ENCODE measurements at regions not wholly inside any gene's neighbourhood (a gene's known extent, or its start where the extent isn't known, plus 50 kb on each side); places are given as distances from the start of the nearest gene placed in this dataset.

DNA sequence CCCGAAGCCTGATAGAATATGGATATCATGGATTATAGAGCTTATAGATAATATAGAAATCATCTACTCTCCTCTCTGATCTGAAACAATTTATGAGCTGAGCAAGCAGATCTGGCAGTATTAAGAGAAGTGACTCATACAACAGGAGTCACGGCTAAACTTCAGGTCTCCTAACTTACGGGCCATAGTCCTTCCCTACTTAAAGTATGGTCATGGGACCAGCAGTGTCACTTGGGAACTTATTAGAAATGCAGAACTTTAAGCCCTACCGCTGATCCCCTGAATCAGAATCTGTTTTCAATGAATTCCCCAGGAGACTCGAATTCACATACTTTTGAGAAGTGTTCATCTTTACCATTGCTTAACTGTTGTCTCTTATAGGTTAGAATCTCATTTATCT is 195.7 kb upstream of the FANCL start:
- WGBS, 2 donors: 84 to 90% methylated on average over 5 of the region's 5 CpGs
- DNase-seq (no peak), ATAC-seq (no peak)
- H3K9me3 ChIP-seq: no peaks in the 10 kb centered on the region
- TF ChIP-seq, protein P1, sequence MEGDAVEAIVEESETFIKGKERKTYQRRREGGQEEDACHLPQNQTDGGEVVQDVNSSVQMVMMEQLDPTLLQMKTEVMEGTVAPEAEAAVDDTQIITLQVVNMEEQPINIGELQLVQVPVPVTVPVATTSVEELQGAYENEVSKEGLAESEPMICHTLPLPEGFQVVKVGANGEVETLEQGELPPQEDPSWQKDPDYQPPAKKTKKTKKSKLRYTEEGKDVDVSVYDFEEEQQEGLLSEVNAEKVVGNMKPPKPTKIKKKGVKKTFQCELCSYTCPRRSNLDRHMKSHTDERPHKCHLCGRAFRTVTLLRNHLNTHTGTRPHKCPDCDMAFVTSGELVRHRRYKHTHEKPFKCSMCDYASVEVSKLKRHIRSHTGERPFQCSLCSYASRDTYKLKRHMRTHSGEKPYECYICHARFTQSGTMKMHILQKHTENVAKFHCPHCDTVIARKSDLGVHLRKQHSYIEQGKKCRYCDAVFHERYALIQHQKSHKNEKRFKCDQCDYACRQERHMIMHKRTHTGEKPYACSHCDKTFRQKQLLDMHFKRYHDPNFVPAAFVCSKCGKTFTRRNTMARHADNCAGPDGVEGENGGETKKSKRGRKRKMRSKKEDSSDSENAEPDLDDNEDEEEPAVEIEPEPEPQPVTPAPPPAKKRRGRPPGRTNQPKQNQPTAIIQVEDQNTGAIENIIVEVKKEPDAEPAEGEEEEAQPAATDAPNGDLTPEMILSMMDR (IDR thresholded peaks at IDR 0.05): no peak
- intact Hi-C loops (cut with DNase I): no loop called here
- H3K4me1 ChIP-seq: no peaks in the 10 kb centered on the region
- no peak overlapping the region for H3K27ac ChIP-seq
- H3K36me3 ChIP-seq: no peaks in the 10 kb centered on the region
- H3K4me3 ChIP-seq: no peak overlapping the region
- no peaks in the 10 kb centered on the region for H3K27me3 ChIP-seq

DNA sequence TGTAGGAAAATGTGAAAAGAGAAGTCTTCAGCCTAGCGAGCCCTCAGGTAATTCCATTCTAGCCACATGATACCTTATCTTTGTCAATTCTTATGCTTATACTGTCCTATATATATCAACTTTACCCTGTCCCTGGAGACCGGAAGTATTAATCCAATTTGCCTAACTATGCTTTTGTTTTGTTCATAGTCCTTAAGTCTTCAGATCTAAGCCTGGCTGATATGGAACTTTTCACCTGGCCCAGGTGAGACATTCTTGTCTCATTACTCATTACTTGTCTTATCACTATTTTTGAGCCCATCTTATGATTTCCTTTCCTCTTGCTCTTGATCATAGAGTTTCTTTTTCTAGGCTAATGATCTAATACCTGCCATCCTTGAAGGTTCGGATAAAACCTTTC is 194.1 kb upstream of the FANCL start:
- Histone ChIP-seq H3K36me3 (no peaks in the 10 kb centered on the region), H3K4me3 (no peak overlapping the region), H3K4me1 (no peaks in the 10 kb centered on the region), H3K27ac (no peak overlapping the region), H3K27me3 (peaks cover 0 to 3% (median 2%) of the 10 kb centered on the region in 7 donors), H3K9me3 (no peaks in the 10 kb centered on the region)
- WGBS, 2 donors: 47 to 86% methylated on average over 3 of the region's 3 CpGs
- intact Hi-C loops (cut with DNase I): no loop called here
- no peak for ATAC-seq
- DNase-seq: no peak
- TF ChIP-seq, protein P1 (IDR thresholded peaks at IDR 0.05): no peak

DNA sequence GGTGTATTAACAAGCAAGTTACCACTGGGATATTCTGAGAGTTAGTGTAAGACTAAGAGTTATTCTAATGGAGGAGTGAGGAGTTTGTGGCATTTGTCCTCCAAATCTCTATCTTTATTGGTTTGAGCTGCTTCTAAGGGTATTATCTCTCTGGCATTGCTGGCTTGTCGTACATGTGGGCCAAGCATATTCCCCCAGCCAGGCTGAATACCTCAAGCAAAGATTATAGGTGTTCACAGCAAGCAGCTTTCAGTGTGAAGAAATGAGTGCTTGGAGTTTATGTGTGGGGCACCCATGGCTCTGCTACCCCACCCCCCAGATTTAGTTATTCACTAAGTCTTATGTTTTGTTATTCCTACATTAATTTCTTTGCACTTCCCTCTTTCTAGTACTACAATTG is 193.6 kb upstream of the FANCL start:
- intact Hi-C loops (cut with DNase I): no loop called here
- no peak overlapping the region for H3K27ac ChIP-seq
- DNase-seq: no peak
- H3K9me3 ChIP-seq: no peaks in the 10 kb centered on the region
- H3K4me1 ChIP-seq: no peaks in the 10 kb centered on the region
- no peak overlapping the region for H3K4me3 ChIP-seq
- H3K36me3 ChIP-seq: no peaks in the 10 kb centered on the region
- H3K27me3 ChIP-seq: peaks cover 0 to 8% (median 5%) of the 10 kb centered on the region in 7 donors
- TF ChIP-seq, protein P1 (IDR thresholded peaks at IDR 0.05): no peak
- 41 to 54% methylated on average over 1 of the region's 1 CpG for WGBS, 2 donors
- ATAC-seq: no peak

DNA sequence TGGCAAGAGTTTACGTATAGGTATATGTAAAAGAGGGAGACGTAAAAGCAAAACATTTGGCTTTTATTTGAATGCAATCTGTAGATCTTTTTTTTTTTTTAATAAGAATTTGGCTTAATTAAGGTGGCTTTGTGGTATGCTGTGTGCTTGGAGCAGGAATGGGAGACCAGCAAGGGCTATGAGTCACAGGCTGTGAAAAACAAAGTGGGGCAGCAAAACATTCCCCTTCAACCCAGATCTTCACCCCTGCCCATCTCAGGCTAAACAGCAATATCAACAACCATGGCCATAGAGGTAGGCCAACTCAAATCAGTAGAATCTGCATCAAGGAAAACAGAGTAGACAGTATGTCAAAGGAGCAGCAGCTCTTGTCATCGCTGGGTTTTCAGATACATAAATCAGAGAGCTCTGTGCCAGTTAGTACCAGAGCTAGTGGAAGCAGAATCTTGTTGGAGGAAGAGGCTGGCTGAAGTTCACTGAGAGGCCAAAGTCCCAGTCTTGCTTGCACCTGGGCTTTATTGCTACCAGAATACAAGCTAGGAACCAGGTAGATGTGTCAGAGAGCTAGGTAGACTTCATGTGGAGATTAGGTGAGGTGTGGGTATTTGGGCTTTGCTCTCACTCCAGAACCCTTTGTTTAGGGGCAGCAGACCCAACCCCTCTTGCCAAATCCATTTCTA is 191.5 kb upstream of the FANCL start:
- ATAC-seq: no peak
- DNase-seq: no peak
- intact Hi-C loops (cut with DNase I): no loop called here
- Histone ChIP-seq H3K27me3 (peaks cover 0 to 26% (median 20%) of the 10 kb centered on the region in 7 donors), H3K36me3 (no peaks in the 10 kb centered on the region), H3K27ac (no peak overlapping the region), H3K9me3 (no peaks in the 10 kb centered on the region), H3K4me1 (peaks cover 0 to 5% (median 3%) of the 10 kb centered on the region in 9 donors), H3K4me3 (no peak overlapping the region)
- TF ChIP-seq, protein P1 (IDR thresholded peaks at IDR 0.05): no peak
- 72 to 89% methylated on average over 3 of the region's 3 CpGs for WGBS, 2 donors

Measured in heart right ventricle (tissue), 16 donors.